HEK293T (cell line): ENCODE measurements at regions not wholly inside any gene's neighbourhood (a gene's known extent, or its start where the extent isn't known, plus 50 kb on each side); places are given as distances from the start of the nearest gene placed in this dataset.

Experiments
- CTCF ChIA-PET: fragments of 350-600 bp; formaldehyde crosslinking; extraction: SDS; loops from one replicate; lab custom pipeline; 2021; ENCODE audit warnings: antibody characterized with exemption, inconsistent platforms; lab: Yijun Ruan, JAX
- POLR2A ChIA-PET: fragments of 350-600 bp; formaldehyde crosslinking; extraction: SDS; loops from one replicate; lab custom pipeline; 2020; ENCODE audit warnings: antibody characterized with exemption, inconsistent platforms; lab: Yijun Ruan, JAX
- DNase-seq: peaks from one replicate; pipeline ENCODE4 v3.0.0; 2012; ENCODE audit warnings: mixed read lengths; ENCODE audit errors: extremely low spot score
- ARNT ChIP-seq: fragments of 450-650 bp; IDR thresholded peaks from 2 replicates; pipeline ENCODE4 v1.6.1; 2017; ENCODE audit warnings: mild to moderate bottlenecking
- BHLHE40 ChIP-seq: fragments of 450-650 bp; IDR thresholded peaks from 2 replicates; pipeline ENCODE4 v1.6.1; 2016; ENCODE audit warnings: mild to moderate bottlenecking, moderate library complexity, borderline replicate concordance
- CTBP1 ChIP-seq: fragments of 450-650 bp; IDR thresholded peaks from 2 replicates; pipeline ENCODE4 v1.6.1; 2016; ENCODE audit warnings: borderline replicate concordance
- ELF4 ChIP-seq: fragments of 450-650 bp; IDR thresholded peaks from 2 replicates; pipeline ENCODE4 v1.6.1; 2017; ENCODE audit warnings: antibody characterized with exemption
- FOXA1 ChIP-seq: fragments of 450-650 bp; IDR thresholded peaks from 2 replicates; pipeline ENCODE4 v1.6.1; 2016; ENCODE audit warnings: mild to moderate bottlenecking
- FOXK2 ChIP-seq: fragments of 450-650 bp; IDR thresholded peaks from 2 replicates; pipeline ENCODE4 v1.6.1; 2016; ENCODE audit warnings: mild to moderate bottlenecking
- FOXM1 ChIP-seq: fragments of 450-650 bp; IDR thresholded peaks from 2 replicates; pipeline ENCODE4 v1.6.1; 2017; ENCODE audit warnings: mild to moderate bottlenecking, borderline replicate concordance
- HDGF ChIP-seq: fragments of 450-650 bp; IDR thresholded peaks from 2 replicates; pipeline ENCODE4 v1.6.1; 2017; ENCODE audit warnings: antibody characterized with exemption, borderline replicate concordance
- L3MBTL2 ChIP-seq: fragments of 450-650 bp; conservative IDR thresholded peaks from 2 replicates; pipeline ENCODE4 v1.6.1; 2016; ENCODE audit warnings: mild to moderate bottlenecking
- LEF1 ChIP-seq: fragments of 450-650 bp; IDR thresholded peaks from 2 replicates; pipeline ENCODE4 v1.6.1; 2017; ENCODE audit warnings: mild to moderate bottlenecking, borderline replicate concordance
- NFRKB ChIP-seq: fragments of 450-650 bp; IDR thresholded peaks from 2 replicates; pipeline ENCODE4 v1.6.1; 2016; ENCODE audit warnings: mild to moderate bottlenecking, moderate library complexity
- SP1 ChIP-seq: fragments of 450-650 bp; IDR thresholded peaks from 2 replicates; pipeline ENCODE4 v1.6.1; 2017
- SUZ12 ChIP-seq: fragments of 450-650 bp; IDR thresholded peaks from 2 replicates; pipeline ENCODE4 v1.6.1; 2016; ENCODE audit warnings: mild to moderate bottlenecking
- TARDBP ChIP-seq: fragments of 450-650 bp; IDR thresholded peaks from 2 replicates; pipeline ENCODE4 v1.6.1; 2016
- ZNF384 ChIP-seq: fragments of 450-650 bp; IDR thresholded peaks from 2 replicates; pipeline ENCODE4 v1.6.1; 2016
- TF ChIP-seq, protein P1 (sequence below): fragments of 450-650 bp; IDR thresholded peaks from 2 replicates; pipeline ENCODE4 v1.6.1; 2016

DNA sequence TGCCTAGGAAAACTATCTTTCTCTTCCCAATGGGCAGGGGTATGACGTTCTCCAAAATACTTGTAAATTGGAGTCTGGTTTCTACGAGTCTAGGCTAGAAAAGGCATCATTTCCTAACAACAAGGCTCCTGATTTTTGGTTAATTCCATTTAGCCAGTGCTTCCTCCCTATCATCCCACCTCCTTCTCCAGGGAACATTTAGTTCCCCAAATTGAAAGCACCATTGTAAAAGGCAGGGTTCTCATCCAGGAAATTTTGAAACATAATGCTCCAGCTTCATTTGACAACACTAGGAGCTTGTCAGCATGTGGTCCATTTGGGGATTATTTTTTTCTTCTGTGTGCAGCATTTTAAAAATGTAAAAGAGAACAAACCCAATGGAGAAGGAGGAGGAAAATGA lies 256.5 kb upstream of the GRIA1 start:
- no peak for DNase-seq
- CTCF ChIA-PET: no interaction called here
- TF ChIP-seq BHLHE40 (no peak), ARNT (no peak), HDGF (no peak), LEF1 (no peak), NFRKB (no peak), CTBP1 (no peak), TARDBP (no peak), ELF4 (no peak), SUZ12 (no peak), ZNF384 (no peak), FOXM1 (no peak), L3MBTL2 (no peak), SP1 (no peak)
- TF ChIP-seq, protein P1, sequence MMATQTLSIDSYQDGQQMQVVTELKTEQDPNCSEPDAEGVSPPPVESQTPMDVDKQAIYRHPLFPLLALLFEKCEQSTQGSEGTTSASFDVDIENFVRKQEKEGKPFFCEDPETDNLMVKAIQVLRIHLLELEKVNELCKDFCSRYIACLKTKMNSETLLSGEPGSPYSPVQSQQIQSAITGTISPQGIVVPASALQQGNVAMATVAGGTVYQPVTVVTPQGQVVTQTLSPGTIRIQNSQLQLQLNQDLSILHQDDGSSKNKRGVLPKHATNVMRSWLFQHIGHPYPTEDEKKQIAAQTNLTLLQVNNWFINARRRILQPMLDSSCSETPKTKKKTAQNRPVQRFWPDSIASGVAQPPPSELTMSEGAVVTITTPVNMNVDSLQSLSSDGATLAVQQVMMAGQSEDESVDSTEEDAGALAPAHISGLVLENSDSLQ: no peak
- POLR2A ChIA-PET: no interaction called here

DNA sequence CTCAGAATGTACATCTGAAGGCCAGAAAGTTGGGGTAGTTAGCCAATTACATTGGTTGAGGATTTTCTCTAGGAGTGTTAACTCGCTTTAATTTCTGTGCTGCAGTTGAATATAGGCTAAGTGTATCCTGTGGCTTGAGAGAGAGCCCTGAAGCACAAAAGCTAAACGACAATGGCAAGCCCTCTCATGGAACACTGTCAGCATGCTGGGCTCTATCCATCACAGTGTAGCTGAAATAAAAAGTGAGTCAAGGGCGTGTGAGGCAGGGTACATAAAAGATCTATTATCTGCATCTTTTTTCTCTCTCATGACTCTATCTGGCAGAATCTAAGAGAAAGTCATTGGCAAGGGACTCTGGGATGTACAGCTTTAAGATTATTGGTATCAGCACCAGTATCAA lies 254.2 kb upstream of the GRIA1 start:
- no peak for DNase-seq
- TF ChIP-seq CTBP1 (no peak), NFRKB (no peak), LEF1 (no peak), L3MBTL2 (no peak), TARDBP (no peak)
- TF ChIP-seq, protein P1: no peak
- ChIA-PET CTCF (no interaction called here), POLR2A (no interaction called here)

DNA sequence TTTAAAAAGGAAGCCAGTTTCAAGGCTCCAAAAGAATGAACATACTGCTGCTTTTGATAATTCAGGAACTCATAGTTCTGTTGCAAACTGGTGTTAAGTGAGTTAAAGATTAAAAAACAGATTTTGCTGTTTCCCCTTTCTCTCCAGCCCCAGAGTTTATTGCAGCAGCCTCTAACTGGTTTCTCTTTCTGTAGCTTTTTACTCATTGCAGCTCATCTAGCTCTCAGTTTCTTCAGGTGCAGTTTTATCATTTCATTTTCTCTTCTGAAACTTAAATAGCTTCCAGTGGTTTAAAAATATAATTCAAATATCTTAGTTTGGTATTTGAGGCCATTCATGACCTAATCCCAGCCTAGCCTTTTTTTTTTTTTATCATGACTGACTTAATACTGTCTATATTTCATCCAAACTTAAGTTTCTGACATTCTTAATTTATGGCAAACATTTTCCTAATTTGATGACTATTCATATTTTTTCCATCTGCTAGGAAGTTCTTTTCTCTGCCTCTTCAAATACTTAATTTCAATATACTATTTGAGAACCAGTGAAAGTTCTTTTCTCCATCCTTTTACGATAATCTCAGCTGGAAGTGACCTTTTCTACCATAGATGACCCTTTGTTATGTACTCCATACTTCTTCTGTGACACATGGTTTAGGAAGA lies 252.7 kb upstream of the GRIA1 start:
- POLR2A ChIA-PET: no interaction called here
- no peak for TF ChIP-seq ELF4
- TF ChIP-seq, protein P1: no peak
- no peak for TF ChIP-seq ZNF384
- TF ChIP-seq ARNT: no peak
- no peak for TF ChIP-seq HDGF
- TF ChIP-seq SP1: no peak
- TF ChIP-seq SUZ12: no peak
- no peak for TF ChIP-seq TARDBP
- no peak for TF ChIP-seq NFRKB
- TF ChIP-seq L3MBTL2: no peak
- TF ChIP-seq BHLHE40: no peak
- TF ChIP-seq LEF1: no peak
- CTCF ChIA-PET: no interaction called here
- DNase-seq: no peak

DNA sequence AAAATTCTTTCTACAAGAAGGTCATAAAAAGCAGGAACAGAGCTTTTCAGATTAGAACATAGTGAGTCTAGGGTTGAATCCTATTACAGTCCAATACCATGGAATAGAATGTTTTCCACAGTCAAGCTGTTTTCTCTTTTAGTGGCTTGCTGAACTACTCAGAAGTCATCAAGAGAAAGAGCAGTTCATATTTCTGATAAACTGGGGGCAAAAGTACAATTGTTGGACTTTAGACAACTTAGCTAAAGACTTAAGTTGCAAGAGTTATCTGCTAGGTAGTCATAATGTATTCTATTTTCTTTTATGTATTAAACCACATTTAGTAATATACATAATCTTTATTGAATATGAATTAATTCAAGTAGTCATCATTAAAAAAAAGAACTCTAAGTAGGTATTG lies 233.1 kb upstream of the GRIA1 start:
- TF ChIP-seq FOXA1: no peak
- no peak for TF ChIP-seq SP1
- TF ChIP-seq LEF1: no peak
- no peak for TF ChIP-seq TARDBP
- DNase-seq: no peak
- ChIA-PET CTCF (no interaction called here), POLR2A (no interaction called here)

DNA sequence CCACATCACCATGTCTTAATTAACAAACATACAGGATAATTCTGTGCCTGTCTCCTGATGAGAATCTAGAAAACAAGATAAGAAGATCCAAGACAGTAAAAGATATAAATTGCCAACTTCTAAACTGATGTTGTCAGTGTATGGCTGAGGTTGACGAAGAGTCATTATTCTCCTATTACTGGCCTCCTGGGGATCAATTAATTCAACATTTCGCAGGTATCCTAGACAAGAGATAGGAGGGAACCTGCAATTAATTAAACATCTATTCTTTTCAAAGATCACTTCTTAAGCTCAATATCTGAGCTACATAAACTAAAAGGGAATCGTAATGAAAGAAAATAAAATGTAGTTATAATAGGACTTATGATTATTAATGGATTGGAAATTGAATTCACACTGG lies 232.0 kb upstream of the GRIA1 start:
- TF ChIP-seq SUZ12: no peak
- TF ChIP-seq, protein P1: no peak
- TF ChIP-seq LEF1: no peak
- TF ChIP-seq NFRKB: no peak
- no peak for TF ChIP-seq ZNF384
- ChIA-PET CTCF (no interaction called here), POLR2A (no interaction called here)
- DNase-seq: no peak

DNA sequence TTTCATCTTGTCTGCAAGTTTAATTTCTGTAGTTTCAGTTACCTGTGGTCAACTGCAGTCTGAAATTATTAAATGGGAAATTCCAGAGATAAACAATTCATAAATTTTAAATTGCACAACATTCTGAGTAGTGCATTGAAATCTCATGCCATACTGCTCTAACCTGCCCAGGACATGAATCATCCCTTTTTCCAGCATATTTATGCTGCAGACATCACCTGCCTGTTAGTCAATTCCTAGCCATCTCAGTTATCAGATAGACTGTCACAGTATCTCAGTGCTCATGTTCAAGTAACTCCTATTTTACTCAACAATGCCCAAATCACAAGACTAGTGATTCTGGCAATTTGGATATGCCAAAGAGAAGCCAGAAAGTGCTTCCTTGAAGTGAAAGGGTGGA lies 223.0 kb upstream of the GRIA1 start:
- CTCF ChIA-PET: no interaction called here
- POLR2A ChIA-PET: no interaction called here
- TF ChIP-seq FOXM1 (no peak), SUZ12 (no peak), SP1 (no peak), HDGF (no peak), ARNT (no peak), L3MBTL2 (no peak), FOXK2 (no peak), BHLHE40 (no peak), ZNF384 (no peak), ELF4 (no peak)
- no peak for DNase-seq
